GM12865 (cell line): ENCODE measurements at regions not wholly inside any gene's neighbourhood (a gene's known extent, or its start where the extent isn't known, plus 50 kb on each side); places are given as distances from the start of the nearest gene placed in this dataset.

Experiments used
- DNase-seq: peaks from one replicate; pipeline ENCODE4 v3.0.0; 2010; ENCODE audit warnings: low read depth
- H3K4me3 ChIP-seq: 2 replicates; pipeline ENCODE4 v1.5.1; 2011; ENCODE audit warnings: mild to moderate bottlenecking, low read depth, low read length, control low read depth
- CTCF ChIP-seq: IDR thresholded peaks from 2 replicates; pipeline ENCODE4 v1.5.1; 2011; ENCODE audit warnings: low read length, control low read depth, low read depth, inconsistent platforms; ENCODE audit not compliant: insufficient read depth; ENCODE audit errors: missing control alignments

DNA sequence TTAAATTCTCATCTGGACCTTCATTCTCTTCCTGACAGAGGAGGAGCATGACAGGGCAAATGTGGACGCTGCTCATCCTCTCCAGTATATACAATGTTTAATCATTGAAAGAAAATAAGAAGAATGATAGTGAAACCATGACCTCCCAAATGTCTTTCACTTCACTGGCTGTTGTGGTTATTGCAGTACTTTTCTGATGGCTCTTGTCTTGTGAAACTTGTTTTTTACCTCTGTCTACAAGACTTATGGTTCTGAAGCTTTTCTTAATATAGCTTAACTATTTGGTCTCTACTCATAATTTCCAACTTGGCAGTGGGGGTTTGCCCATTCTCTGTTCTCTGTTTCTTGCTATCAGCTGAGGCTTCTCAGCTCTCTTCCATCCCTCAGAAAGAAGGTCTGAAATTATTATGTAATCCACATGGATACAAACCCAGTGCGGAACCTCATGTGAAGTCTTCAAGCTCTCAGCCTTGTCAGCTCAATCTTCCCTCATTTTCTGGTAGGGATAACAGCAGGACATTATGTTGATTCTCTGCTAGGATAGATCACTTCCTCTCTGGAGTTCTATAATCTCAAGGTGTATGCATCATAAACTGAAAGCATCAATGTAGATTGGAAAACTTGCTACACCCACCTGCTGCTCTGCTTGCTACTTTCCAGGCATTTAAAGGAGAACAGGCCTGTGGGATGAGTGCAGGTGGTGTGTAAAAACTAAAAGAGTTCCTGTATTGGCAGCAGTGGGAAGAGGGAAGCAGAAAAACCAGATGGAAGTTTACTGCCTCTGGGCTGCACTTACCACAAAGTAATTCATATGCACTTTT is 250.3 kb upstream of the HTR2A start:
- no peak for TF ChIP-seq CTCF

DNA sequence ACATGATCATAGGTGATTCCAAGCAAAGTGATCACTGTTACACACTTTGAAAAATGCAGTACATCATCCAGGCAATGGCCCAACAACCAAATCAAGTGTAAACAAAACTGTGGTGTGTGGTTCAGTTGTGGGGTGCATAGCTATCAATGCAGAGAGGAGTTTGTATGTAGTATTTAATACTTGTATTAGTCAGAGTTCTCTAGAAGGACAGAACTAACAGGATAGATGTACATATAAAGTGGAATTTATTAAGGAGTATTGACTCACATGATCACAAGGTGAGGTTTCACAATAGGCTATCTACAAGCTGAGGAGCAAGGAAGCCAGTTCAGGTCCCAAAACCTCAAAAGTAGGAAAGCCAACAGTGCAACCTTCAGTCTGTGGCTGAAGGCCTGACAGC is 249.3 kb upstream of the HTR2A start:
- TF ChIP-seq CTCF, result no peak
- no peak overlapping the region for H3K4me3 ChIP-seq
- peak; percentile 21 for DNase-seq

More for the DNA sequence above, 250.3 kb upstream of the HTR2A start:
- no peak overlapping the region for H3K4me3 ChIP-seq
- peak; percentile 82 for DNase-seq

- no peak for TF ChIP-seq CTCF
- no peak overlapping the region for H3K4me3 ChIP-seq
- no peak for DNase-seq
Observed at GRCh38 chr13:47144782-47145181, 247.9 kb upstream of the HTR2A start.

- DNase-seq, result no peak
- H3K4me3 ChIP-seq, result no peak overlapping the region
- no peak for TF ChIP-seq CTCF
Observed at GRCh38 chr13:47142105-47142504, 245.3 kb upstream of the HTR2A start.

GRCh38 chr13:47139519-47139918 is 242.7 kb upstream of the HTR2A start:
- no peak for DNase-seq
- TF ChIP-seq CTCF, result no peak
- H3K4me3 ChIP-seq, result no peak overlapping the region

GRCh38 chr13:47136504-47136941 is 239.7 kb upstream of the HTR2A start:
- TF ChIP-seq CTCF, result no peak
- no peak for DNase-seq
- no peak overlapping the region for H3K4me3 ChIP-seq
